PFSK-1 (cell line): ENCODE measurements at regions not wholly inside any gene's neighbourhood (a gene's known extent, or its start where the extent isn't known, plus 50 kb on each side); places are given as distances from the start of the nearest gene placed in this dataset.

Experiments used
- FOXP2 ChIP-seq: optimal IDR thresholded peaks from 2 replicates; pipeline ENCODE3; 2011; ENCODE audit warnings: borderline replicate concordance, control low read depth, inconsistent platforms; ENCODE audit not compliant: insufficient read depth; ENCODE audit errors: extremely low read length, extremely low read depth
- POLR2AphosphoS5 ChIP-seq: IDR thresholded peaks from 2 replicates; pipeline ENCODE4 v1.6.1; 2012; ENCODE audit warnings: low read depth, mild to moderate bottlenecking, control low read depth, low read length, moderate library complexity
- REST ChIP-seq, 2 experiments: IDR thresholded peaks; 2 replicates each; pipeline versions ENCODE4 v1.6.1 to v1.8.0; 2011 to 2012; ENCODE audit warnings: low read depth in 2 of 2, low read length in 2 of 2, control low read depth in 1 of 2, inconsistent platforms in 1 of 2, mild to moderate bottlenecking in 1 of 2, moderate library complexity in 1 of 2; ENCODE audit not compliant: insufficient read depth in 1 of 2
- SIN3A ChIP-seq: IDR thresholded peaks from 2 replicates; pipeline ENCODE4 v1.6.1; 2012; ENCODE audit warnings: mild to moderate bottlenecking, low read length, moderate library complexity, borderline replicate concordance; ENCODE audit not compliant: insufficient read depth
- TAF1 ChIP-seq: IDR thresholded peaks from 2 replicates; pipeline ENCODE4 v1.6.1; 2012; ENCODE audit warnings: low read length, control low read depth, borderline replicate concordance; ENCODE audit not compliant: insufficient read depth

GRCh38 chr3:104846270-104846669 is 520.4 kb upstream of the ALCAM start:
- no peak for TF ChIP-seq SIN3A
- no peak for TF ChIP-seq POLR2AphosphoS5
- TF ChIP-seq REST (IDR thresholded peaks at IDR 0.05; ENCODE audit: insufficient read depth in 1 of 2, low read depth in 2 of 2, low read length in 2 of 2): no peak
- TF ChIP-seq TAF1: no peak
- TF ChIP-seq FOXP2: no peak
